ENCODE measurements at regions not wholly inside any gene's neighbourhood (a gene's known extent, or its start where the extent isn't known, plus 50 kb on each side); places are given as distances from the start of the nearest gene placed in this dataset.
A peak's percentile ranks its signal among the peaks of the same experiment; 100 is the strongest.

GRCh38 chr15:99921101-99921500 lies 187.9 kb upstream of the LYSMD4 start:
- DNase-seq, result peak; percentile 76

DNA sequence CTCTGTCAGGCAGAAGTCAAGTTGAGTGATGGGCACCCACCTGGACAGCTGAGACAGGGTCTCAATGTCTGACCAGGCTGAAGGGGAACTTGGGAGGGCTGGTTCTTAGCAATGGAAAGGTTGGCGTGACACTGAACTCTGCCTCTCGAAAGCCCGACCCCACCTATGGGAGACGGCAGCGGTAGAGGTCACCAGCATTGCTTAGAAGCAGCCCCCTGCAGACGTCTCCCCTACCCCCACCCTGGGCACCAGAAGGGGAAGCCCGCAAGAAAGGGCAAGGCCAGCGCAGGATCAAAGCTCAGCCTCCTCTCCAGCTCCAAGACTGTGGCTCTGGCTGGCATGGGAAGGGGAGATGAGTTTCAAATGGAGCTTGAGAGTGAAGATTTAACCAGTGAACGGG lies 184.8 kb upstream of the LYSMD4 start:
- DNase-seq, result no peak

DNA sequence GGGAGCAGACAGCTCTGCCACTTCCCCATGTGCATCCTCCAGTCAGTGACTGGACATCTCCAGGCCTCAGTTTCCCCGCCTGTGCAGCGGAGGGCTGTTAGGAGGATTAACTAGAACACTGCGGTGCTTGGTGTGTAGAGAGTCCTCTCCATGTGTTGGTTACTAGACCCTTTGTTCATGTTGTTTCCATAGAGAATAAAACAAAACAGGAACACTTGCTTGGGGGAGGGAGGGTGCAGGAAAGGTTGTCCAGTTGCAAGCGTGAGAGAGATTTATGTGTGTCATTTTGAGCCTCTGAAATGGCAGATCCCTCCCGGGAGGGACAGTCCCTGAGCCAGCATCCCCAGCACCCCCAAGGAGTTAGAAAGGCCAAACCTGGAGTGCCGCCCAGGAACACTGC lies 184.0 kb upstream of the LYSMD4 start:
- DNase-seq, result no peak

GRCh38 chr15:99916668-99917223 lies 183.5 kb upstream of the LYSMD4 start:
- DNase-seq, result no peak

- no peak for DNase-seq
These were observed 181.5 kb upstream of the LYSMD4 start for GRCh38 chr15:99914723-99915122.

DNA sequence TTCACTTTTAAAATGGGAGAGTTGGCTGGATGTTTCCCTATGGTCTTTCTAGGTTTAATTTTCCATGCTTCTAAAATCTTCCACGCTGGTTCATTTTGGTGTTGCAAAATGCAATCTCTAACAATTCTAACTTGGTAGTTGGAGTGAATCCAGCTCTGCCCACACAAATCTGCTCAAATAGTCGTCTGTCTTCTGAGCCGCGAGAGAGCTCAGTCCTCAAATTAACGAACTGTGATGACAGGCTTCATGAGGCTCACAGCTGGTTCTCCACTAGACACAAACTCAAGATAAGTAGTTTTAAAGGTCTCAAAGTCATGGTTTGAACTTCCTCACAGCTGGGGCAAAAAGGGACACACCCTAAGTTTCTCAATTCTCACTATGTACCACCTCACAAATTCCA lies 178.6 kb upstream of the LYSMD4 start:
- DNase-seq, result no peak

GRCh38 chr15:99909592-99910295 lies 176.5 kb upstream of the LYSMD4 start:
- DNase-seq, result no peak

DNA sequence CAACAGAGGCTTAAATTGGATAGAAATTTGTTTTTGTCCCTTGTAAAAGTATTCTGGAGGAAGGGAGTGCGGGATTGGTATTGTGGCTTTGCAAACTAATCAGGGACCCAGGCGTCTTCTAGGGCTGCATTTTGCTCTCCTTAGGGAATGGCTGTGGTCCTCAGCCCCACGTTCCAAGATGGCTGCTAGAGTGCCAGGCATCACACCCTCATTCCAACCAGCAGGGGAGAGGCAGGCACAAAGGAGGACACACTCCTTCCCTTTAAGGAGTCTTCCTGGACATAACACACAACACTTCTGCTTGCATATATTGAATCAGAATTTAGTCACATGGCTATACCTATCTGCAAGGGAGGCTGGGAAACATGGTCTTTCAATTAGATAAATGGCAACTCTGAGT lies 174.5 kb upstream of the LYSMD4 start:
- DNase-seq, result no peak

- no peak for DNase-seq
These were observed 173.6 kb upstream of the LYSMD4 start for GRCh38 chr15:99906793-99907192.

- no peak for DNase-seq
These were observed 173.1 kb upstream of the LYSMD4 start for GRCh38 chr15:99906311-99906710.

- no peak for DNase-seq
These were observed 169.2 kb upstream of the LYSMD4 start for GRCh38 chr15:99902248-99902928.

DNA sequence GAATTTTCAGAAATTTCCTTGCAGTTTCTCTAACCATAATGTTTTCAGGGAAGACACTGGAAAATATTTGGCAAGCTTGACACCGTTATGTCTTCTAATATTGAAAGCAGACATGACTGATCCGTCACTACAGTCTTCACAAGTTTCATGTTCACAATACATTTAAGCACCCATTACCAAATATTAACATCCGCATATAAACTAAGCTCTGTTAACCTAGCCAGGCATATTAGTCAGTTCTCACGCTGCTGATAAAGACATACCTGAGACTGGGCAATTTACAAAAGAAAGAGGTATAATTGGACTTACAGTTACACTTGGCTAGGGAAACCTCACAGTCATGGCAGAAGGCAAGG lies 162.7 kb upstream of the LYSMD4 start:
- no peak for DNase-seq

GRCh38 chr15:99895189-99895955 lies 162.1 kb upstream of the LYSMD4 start:
- DNase-seq, result no peak

DNA sequence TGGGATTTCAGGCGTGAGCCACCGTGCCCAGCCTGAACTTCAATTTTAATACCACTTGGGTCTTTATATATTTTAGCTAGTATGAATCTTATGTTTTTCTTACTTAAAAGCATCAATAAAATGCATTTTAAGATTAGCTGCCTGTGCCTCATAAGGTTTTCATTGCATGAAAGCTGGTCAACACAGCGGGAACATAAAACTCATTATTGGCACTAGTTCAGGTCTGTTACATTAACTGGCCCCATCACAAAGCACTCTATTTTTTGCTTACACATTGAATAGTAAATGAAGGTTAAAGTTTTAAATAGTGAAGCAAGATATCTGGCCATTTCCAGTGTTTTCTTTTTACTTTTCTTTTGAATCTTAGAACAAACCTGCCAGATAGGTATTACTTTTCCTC lies 145.6 kb upstream of the LYSMD4 start:
- DNase-seq, result no peak

- no peak for DNase-seq
These were observed 140.2 kb upstream of the LYSMD4 start for GRCh38 chr15:99873451-99873850.

- no peak for DNase-seq
These were observed 130.4 kb upstream of the LYSMD4 start for GRCh38 chr15:99863550-99864198.

DNA sequence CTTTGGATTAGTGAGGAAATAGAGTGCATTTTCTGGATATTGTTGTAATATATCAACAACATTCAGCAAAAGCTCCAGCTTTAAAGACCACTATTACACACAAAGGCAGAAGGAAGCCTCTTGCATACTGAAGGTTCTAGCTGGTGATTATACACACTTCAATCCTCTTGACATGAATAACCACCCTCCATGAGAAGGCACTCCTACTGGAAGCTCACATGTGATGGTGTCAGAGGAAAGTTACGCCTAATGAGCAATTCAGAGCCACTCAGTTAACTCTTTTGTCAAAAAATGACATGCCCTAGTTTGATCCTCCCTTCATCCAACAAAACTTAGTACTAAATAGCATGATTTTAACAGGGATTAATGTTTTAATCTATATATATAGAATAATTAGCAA lies 124.6 kb upstream of the LYSMD4 start:
- DNase-seq, result no peak

- DNase-seq, result no peak
These were observed 117.3 kb upstream of the LYSMD4 start for GRCh38 chr15:99850517-99850916.

DNA sequence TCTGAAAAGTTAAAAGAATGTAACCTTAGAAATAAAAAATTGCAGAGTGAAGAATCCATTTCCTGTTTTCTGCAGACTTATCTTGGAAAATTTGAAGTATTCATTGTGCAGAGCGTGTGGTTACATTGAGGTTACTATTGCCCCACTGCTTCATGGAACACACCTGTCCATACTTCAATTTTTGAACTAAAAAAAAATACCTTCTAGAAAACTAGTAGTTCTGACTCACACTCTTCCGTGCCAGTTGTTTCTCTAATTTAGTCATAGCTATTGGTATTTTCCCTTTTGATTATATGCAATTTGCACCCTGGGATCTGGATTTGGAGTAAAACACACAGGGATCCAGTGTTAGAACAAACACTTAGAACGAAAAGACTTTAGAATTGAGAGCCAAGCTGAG lies 111.8 kb upstream of the LYSMD4 start:
- DNase-seq, result no peak

DNA sequence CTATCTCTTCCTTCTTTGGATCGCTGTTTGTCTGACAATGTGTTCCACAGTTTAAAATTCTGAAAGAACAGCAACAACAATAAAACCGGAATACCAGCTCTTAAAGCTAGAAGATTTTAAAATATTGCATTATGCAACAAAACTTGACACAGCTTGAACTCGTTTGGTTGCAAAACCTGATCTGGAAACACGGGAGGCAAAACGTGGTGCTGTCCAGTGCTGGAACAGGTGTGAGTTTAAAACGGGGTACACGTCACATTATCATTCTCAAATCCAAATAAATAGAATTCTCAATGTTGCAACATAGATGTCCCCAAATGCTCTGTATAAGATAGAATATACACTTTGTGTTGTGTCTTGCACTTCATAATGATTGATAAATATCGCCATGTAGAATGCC lies 110.9 kb upstream of the LYSMD4 start:
- no peak for DNase-seq

DNA sequence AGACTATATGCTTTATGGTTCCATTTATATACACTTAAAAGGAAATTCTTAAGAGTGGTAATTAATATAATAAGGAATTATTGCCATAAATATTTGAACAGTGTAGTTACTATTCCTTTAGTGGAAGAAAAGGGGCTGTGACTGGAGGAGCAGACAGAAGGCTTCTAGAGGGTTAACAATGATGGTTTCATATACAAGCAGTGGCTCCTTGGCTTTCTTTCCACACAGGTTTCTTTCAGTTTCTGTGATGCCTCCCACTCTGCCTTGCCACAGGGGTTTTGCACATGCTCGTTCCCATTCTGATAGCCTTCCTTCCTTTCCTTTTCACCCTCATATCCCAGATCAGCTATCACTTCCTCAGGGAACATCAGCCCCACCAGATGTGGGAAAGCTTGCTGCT lies 108.8 kb upstream of the LYSMD4 start:
- DNase-seq, result no peak

GRCh38 chr15:99826157-99826780 lies 93.0 kb upstream of the LYSMD4 start:
- DNase-seq, result no peak

- DNase-seq, result no peak
These were observed 90.1 kb upstream of the LYSMD4 start for GRCh38 chr15:99823346-99823745.
